ENCODE measurements at regions not wholly inside any gene's neighbourhood (a gene's known extent, or its start where the extent isn't known, plus 50 kb on each side); places are given as distances from the start of the nearest gene placed in this dataset.

GRCh38 chr15:81910355-81911021 lies 135.3 kb downstream of the MEX3B start:
- H3K9me3 Mint-ChIP-seq: peaks cover 3% of the 10 kb centered on the region
- no peaks in the 10 kb centered on the region for H3K36me3 ChIP-seq
- no peaks in the 10 kb centered on the region for H3F3A ChIP-seq (ENCODE audit: low read depth)
- no peak for TF ChIP-seq EZH2 (IDR thresholded peaks at IDR 0.05)
- TF ChIP-seq CTCF (IDR thresholded peaks at IDR 0.05): no peak
- no peak for TF ChIP-seq EZH2phosphoT487 (IDR thresholded peaks at IDR 0.05)
- H3K27me3 Mint-ChIP-seq (ENCODE audit: insufficient read depth, low read depth): peaks cover 4% of the 10 kb centered on the region
- H3K4me1 Mint-ChIP-seq: peaks cover 15% of the 10 kb centered on the region
- H2AFZ ChIP-seq (replicated peaks): no peak overlapping the region
- H3K79me2 ChIP-seq (ENCODE audit: low read depth): no peaks in the 10 kb centered on the region
- no peaks in the 10 kb centered on the region for H4K20me1 ChIP-seq (ENCODE audit: low read depth)
- no peak overlapping the region for H3K4me2 ChIP-seq
- no peak overlapping the region for H3K27ac ChIP-seq
- no peak overlapping the region for H3K27ac Mint-ChIP-seq
- H3K36me3 Mint-ChIP-seq: no peaks in the 10 kb centered on the region
- H3K4me3 ChIP-seq: no peak overlapping the region
- no peak overlapping the region for H3K4me3 Mint-ChIP-seq
- H3K27me3 ChIP-seq: no peaks in the 10 kb centered on the region
- no peak overlapping the region for H3K9ac ChIP-seq
- no peak for DNase-seq (ENCODE audit: low spot score)
- no peaks in the 10 kb centered on the region for H3K9me3 ChIP-seq (ENCODE audit: low read depth)
- H3K4me1 ChIP-seq: peaks cover 37% of the 10 kb centered on the region

- no peaks in the 10 kb centered on the region for H4K20me1 ChIP-seq (ENCODE audit: low read depth)
- H3K9ac ChIP-seq: no peak overlapping the region
- H3K4me2 ChIP-seq: no peak overlapping the region
- peaks cover 37% of the 10 kb centered on the region for H3K4me1 ChIP-seq
- no peaks in the 10 kb centered on the region for H3K36me3 ChIP-seq
- H3K4me1 Mint-ChIP-seq: peaks cover 8% of the 10 kb centered on the region
- H3K79me2 ChIP-seq (ENCODE audit: low read depth): no peaks in the 10 kb centered on the region
- no peak overlapping the region for H2AFZ ChIP-seq (replicated peaks)
- H3K9me3 Mint-ChIP-seq: peaks cover 3% of the 10 kb centered on the region
- peaks cover 4% of the 10 kb centered on the region for H3K27me3 Mint-ChIP-seq (ENCODE audit: insufficient read depth, low read depth)
- H3K27me3 ChIP-seq: no peaks in the 10 kb centered on the region
- no peak overlapping the region for H3K4me3 ChIP-seq
- H3K27ac Mint-ChIP-seq: peak overlapping the region; percentile 58
- no peak overlapping the region for H3K27ac ChIP-seq
- no peaks in the 10 kb centered on the region for H3K36me3 Mint-ChIP-seq
- H3K4me3 Mint-ChIP-seq: no peak overlapping the region
- no peak for TF ChIP-seq EZH2 (IDR thresholded peaks at IDR 0.05)
- no peaks in the 10 kb centered on the region for H3F3A ChIP-seq (ENCODE audit: low read depth)
- no peaks in the 10 kb centered on the region for H3K9me3 ChIP-seq (ENCODE audit: low read depth)
- DNase-seq (ENCODE audit: low spot score): no peak
Measured at GRCh38 chr15:81909011-81909358, 136.8 kb downstream of the MEX3B start.

- H3K4me2 ChIP-seq: peak overlapping the region; percentile 54
- H3K4me3 Mint-ChIP-seq: no peak overlapping the region
Measured at GRCh38 chr15:81908111-81908510, 137.7 kb downstream of the MEX3B start.

GRCh38 chr15:81907521-81907920 lies 138.3 kb downstream of the MEX3B start:
- Mint-ChIP-seq H3K4me3 (no peak overlapping the region), H3K4me1 (peaks cover 8% of the 10 kb centered on the region), H3K27ac (no peak overlapping the region), H3K36me3 (no peaks in the 10 kb centered on the region), H3K9me3 (peaks cover 3% of the 10 kb centered on the region), H3K27me3 (ENCODE audit: insufficient read depth, low read depth) (peaks cover 2% of the 10 kb centered on the region)
- H4K20me1 ChIP-seq (ENCODE audit: low read depth): no peaks in the 10 kb centered on the region
- H3K36me3 ChIP-seq: no peaks in the 10 kb centered on the region
- H3K27ac ChIP-seq: no peak overlapping the region
- H3K4me1 ChIP-seq: peaks cover 34% of the 10 kb centered on the region
- H3K9me3 ChIP-seq (ENCODE audit: low read depth): no peaks in the 10 kb centered on the region
- TF ChIP-seq EZH2 (IDR thresholded peaks at IDR 0.05) (no peak), EZH2phosphoT487 (IDR thresholded peaks at IDR 0.05) (no peak), CTCF (IDR thresholded peaks at IDR 0.05) (no peak)
- no peak for DNase-seq (ENCODE audit: low spot score)
- H3K4me3 ChIP-seq: no peak overlapping the region
- no peak overlapping the region for H3K4me2 ChIP-seq
- H3K79me2 ChIP-seq (ENCODE audit: low read depth): no peaks in the 10 kb centered on the region
- H3K9ac ChIP-seq: no peak overlapping the region
- no peaks in the 10 kb centered on the region for H3K27me3 ChIP-seq
- H3F3A ChIP-seq (ENCODE audit: low read depth): no peaks in the 10 kb centered on the region
- no peak overlapping the region for H2AFZ ChIP-seq (replicated peaks)

More at GRCh38 chr15:81908111-81908510, 137.7 kb downstream of the MEX3B start:
- peak; percentile 41 for DNase-seq (ENCODE audit: low spot score)
- Mint-ChIP-seq H3K4me1 (peaks cover 8% of the 10 kb centered on the region), H3K36me3 (no peaks in the 10 kb centered on the region), H3K27me3 (ENCODE audit: insufficient read depth, low read depth) (peaks cover 2% of the 10 kb centered on the region), H3K27ac (no peak overlapping the region), H3K9me3 (peaks cover 3% of the 10 kb centered on the region)
- H3K36me3 ChIP-seq: no peaks in the 10 kb centered on the region
- no peaks in the 10 kb centered on the region for H3K79me2 ChIP-seq (ENCODE audit: low read depth)
- H3K4me3 ChIP-seq: no peak overlapping the region
- H3K9ac ChIP-seq: no peak overlapping the region
- H4K20me1 ChIP-seq (ENCODE audit: low read depth): no peaks in the 10 kb centered on the region
- no peaks in the 10 kb centered on the region for H3K27me3 ChIP-seq
- H2AFZ ChIP-seq (replicated peaks): no peak overlapping the region
- no peaks in the 10 kb centered on the region for H3F3A ChIP-seq (ENCODE audit: low read depth)
- no peak overlapping the region for H3K27ac ChIP-seq
- H3K9me3 ChIP-seq (ENCODE audit: low read depth): no peaks in the 10 kb centered on the region
- H3K4me1 ChIP-seq: peaks cover 37% of the 10 kb centered on the region
- no peak for TF ChIP-seq EZH2 (IDR thresholded peaks at IDR 0.05)

Data from neural progenitor cell (in vitro differentiated cells).